ENCODE measurements at regions not wholly inside any gene's neighbourhood (a gene's known extent, or its start where the extent isn't known, plus 50 kb on each side); places are given as distances from the start of the nearest gene placed in this dataset.

DNA sequence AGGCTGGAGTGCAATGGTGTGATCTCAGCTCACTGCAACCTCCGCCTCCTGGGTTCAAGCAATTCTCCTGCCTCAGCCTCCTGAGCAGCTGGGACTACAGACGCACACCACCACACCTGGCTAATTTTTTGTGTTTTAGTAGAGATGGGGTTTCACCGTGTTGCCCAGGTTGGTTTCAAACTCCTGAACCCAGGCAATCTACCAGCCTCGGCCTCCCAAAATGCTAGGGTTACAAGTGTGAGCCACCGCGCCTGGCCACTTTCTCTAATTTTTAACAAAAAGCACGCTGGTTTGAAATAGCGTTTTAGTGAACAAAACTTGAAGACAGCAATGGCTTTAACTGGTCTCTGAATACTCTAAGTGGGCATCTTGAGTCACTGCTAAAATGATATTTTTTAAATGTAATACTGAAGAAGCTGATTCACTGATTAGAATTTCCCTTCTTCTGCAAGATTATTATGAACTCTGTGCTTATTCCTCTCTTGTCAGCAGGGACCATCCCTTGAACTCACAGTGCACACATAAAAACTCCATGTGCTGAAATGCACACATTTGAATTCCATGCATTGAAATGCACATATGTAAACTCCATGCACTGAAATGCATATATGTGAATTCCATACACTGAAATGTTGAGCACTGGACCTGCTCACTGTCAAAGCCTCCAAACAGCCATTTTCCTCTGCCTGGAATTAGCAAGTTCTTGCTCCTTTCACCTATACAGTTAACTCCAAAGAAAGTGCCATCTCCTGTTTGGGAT, 1411.5 kb upstream of the ACVR2A start:
- Histone ChIP-seq H3K4me3 (ENCODE audit: low read depth, low read length) (no peak overlapping the region), H3K36me3 (ENCODE audit: control insufficient read depth, insufficient read depth, low read length) (no peaks in the 10 kb centered on the region), H3K27me3 (ENCODE audit: control insufficient read depth, insufficient read depth, low read length) (no peaks in the 10 kb centered on the region)
- TF ChIP-seq, protein P1, sequence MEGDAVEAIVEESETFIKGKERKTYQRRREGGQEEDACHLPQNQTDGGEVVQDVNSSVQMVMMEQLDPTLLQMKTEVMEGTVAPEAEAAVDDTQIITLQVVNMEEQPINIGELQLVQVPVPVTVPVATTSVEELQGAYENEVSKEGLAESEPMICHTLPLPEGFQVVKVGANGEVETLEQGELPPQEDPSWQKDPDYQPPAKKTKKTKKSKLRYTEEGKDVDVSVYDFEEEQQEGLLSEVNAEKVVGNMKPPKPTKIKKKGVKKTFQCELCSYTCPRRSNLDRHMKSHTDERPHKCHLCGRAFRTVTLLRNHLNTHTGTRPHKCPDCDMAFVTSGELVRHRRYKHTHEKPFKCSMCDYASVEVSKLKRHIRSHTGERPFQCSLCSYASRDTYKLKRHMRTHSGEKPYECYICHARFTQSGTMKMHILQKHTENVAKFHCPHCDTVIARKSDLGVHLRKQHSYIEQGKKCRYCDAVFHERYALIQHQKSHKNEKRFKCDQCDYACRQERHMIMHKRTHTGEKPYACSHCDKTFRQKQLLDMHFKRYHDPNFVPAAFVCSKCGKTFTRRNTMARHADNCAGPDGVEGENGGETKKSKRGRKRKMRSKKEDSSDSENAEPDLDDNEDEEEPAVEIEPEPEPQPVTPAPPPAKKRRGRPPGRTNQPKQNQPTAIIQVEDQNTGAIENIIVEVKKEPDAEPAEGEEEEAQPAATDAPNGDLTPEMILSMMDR (IDR thresholded peaks at IDR 0.05; ENCODE audit: insufficient read depth, low read length, severe bottlenecking) = no peak
- FAIRE-seq (no peak), DNase-seq (ENCODE audit: low read depth) (no peak)

DNA sequence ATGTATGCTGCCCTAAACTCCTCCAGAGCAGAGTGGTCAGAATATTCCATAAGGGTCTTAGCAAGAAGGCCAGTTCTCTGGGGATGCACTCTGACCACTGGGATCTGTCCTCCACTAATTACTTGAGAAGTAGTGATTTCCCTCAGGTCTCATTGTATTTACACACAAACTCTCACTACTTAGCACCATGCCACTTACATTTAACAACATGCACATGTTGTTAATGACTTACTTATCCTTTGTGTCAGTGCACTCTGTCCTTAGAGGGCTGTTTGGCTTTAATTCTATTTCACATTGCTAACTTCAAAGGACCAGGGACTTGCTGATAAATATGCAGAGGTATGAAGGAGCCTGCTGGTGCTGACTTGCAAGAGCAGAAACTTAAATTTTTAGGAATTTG, 1415.5 kb upstream of the ACVR2A start:
- no peaks in the 10 kb centered on the region for H3K36me3 ChIP-seq (ENCODE audit: control insufficient read depth, insufficient read depth, low read length)
- TF ChIP-seq, protein P1 (IDR thresholded peaks at IDR 0.05; ENCODE audit: insufficient read depth, low read length, severe bottlenecking) = no peak
- no peak for DNase-seq (ENCODE audit: low read depth)
- H3K4me3 ChIP-seq (ENCODE audit: low read depth, low read length) = no peak overlapping the region
- FAIRE-seq = no peak
- no peaks in the 10 kb centered on the region for H3K27me3 ChIP-seq (ENCODE audit: control insufficient read depth, insufficient read depth, low read length)

DNA sequence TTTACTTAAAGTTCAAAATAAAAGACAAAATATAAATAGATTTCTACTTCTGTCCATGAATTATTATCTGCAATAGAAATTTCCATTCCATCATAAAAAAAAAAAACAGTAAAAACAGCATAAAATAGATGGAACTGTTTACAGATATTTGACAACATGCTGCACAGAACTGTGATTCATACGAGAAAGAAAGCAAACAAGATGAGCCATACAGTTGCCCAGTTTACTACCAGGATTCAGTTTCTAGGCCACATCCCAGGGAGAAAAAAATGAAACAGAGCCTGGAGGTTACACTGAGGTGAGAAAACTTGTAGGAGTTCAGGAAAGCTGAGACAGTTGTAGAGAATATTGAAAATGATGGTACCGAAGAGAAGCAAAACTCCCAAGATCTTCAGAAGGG, 1426.9 kb upstream of the ACVR2A start:
- Histone ChIP-seq H3K27me3 (ENCODE audit: control insufficient read depth, insufficient read depth, low read length) (no peaks in the 10 kb centered on the region), H3K4me3 (ENCODE audit: low read depth, low read length) (no peak overlapping the region), H3K36me3 (ENCODE audit: control insufficient read depth, insufficient read depth, low read length) (no peaks in the 10 kb centered on the region)
- TF ChIP-seq, protein P1 (IDR thresholded peaks at IDR 0.05; ENCODE audit: insufficient read depth, low read length, severe bottlenecking) = no peak
- FAIRE-seq (no peak), DNase-seq (ENCODE audit: low read depth) (peak; percentile 12)

DNA sequence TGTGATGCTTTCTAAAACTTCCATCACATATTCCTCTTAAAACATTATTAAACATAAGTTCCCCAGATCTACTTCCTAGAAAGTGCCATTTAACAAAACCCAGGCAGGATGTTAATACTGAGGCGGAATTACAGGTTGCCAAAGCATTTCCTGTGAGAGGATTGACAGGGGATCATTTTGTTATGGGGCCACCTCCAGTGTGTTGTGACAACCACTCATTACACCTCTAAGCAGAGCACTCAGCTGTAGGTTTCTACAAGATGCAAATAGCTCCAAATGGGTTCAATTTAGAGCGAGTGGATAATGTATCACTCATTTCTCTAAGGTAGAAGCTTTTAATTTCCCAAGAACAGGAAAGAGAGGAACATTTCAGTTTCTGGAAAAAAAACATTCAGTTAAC, 1429.5 kb upstream of the ACVR2A start:
- TF ChIP-seq, protein P1 (IDR thresholded peaks at IDR 0.05; ENCODE audit: insufficient read depth, low read length, severe bottlenecking) = no peak
- DNase-seq (ENCODE audit: low read depth) (no peak), FAIRE-seq (no peak)
- H3K36me3 ChIP-seq (ENCODE audit: control insufficient read depth, insufficient read depth, low read length) = no peaks in the 10 kb centered on the region
- H3K4me3 ChIP-seq (ENCODE audit: low read depth, low read length) = no peak overlapping the region
- no peaks in the 10 kb centered on the region for H3K27me3 ChIP-seq (ENCODE audit: control insufficient read depth, insufficient read depth, low read length)

DNA sequence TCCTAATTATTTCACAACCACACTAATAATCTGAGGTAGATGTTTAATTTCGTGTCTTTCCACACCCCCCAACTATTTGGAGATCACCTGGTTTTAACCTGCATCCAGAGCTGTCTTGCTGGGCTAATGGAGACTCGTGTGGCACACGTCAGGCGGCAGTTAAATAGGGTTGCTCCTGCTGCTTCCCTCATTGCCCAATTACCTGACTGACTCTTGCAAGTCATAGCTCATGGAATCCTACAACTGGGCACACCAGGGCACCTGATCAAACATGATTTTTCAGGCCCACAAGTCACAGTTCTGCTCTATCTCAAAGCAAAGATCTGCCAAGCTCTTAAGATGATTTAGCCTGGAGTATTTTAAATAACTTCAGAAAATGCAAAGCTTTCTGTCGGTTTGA, 1430.4 kb upstream of the ACVR2A start:
- TF ChIP-seq, protein P1 (IDR thresholded peaks at IDR 0.05; ENCODE audit: insufficient read depth, low read length, severe bottlenecking) = no peak
- DNase-seq (ENCODE audit: low read depth) = peak; percentile 40
- H3K27me3 ChIP-seq (ENCODE audit: control insufficient read depth, insufficient read depth, low read length) = no peaks in the 10 kb centered on the region
- no peaks in the 10 kb centered on the region for H3K36me3 ChIP-seq (ENCODE audit: control insufficient read depth, insufficient read depth, low read length)
- no peak for FAIRE-seq
- no peak overlapping the region for H3K4me3 ChIP-seq (ENCODE audit: low read depth, low read length)

DNA sequence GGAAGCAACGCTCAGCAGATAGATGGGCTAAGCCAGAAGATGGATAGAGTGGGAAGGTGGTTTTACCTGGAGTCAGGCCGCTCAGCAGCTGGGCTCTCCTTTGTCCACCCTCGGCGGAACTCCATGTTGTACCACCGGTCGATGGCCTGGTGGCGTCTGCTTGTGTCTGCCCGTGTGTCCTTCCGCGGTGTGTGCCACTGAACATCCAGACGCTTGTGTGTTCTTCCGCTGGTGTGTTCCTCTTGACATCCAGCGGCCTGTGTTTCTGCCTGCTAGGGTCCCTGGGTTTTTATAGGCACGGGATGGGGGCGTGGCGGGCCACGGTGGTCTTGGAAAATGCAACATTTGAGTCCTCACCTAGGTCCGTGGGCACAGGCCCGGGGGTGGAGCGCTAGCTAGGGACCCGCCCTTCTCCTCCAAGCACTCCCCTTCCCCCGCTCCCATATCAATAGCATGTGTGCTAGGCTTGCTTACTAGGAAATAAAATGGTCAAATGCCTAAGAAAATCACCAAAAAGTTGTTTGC, 1431.7 kb upstream of the ACVR2A start:
- FAIRE-seq (no peak), DNase-seq (ENCODE audit: low read depth) (no peak)
- TF ChIP-seq, protein P1 (IDR thresholded peaks at IDR 0.05; ENCODE audit: insufficient read depth, low read length, severe bottlenecking) = no peak
- Histone ChIP-seq H3K27me3 (ENCODE audit: control insufficient read depth, insufficient read depth, low read length) (no peaks in the 10 kb centered on the region), H3K36me3 (ENCODE audit: control insufficient read depth, insufficient read depth, low read length) (no peaks in the 10 kb centered on the region), H3K4me3 (ENCODE audit: low read depth, low read length) (no peak overlapping the region)

Measured in bronchial epithelial cell (primary cell).